SK-MEL-5 (cell line): ENCODE measurements at regions not wholly inside any gene's neighbourhood (a gene's known extent, or its start where the extent isn't known, plus 50 kb on each side); places are given as distances from the start of the nearest gene placed in this dataset.

Experiments
- DNase-seq: peaks from one replicate; pipeline ENCODE4 v3.0.0-alpha.2; 2016; ENCODE audit warnings: low read depth, low spot score
- in situ Hi-C: cut with HindIII; loops from 2 replicates; pipeline ENCODE4 v1.10.0; 2016; ENCODE audit warnings: low sequenced_read_pairs, high pct_unique_total_duplicates, low pct_unique_long_range_greater_than_20kb

DNA sequence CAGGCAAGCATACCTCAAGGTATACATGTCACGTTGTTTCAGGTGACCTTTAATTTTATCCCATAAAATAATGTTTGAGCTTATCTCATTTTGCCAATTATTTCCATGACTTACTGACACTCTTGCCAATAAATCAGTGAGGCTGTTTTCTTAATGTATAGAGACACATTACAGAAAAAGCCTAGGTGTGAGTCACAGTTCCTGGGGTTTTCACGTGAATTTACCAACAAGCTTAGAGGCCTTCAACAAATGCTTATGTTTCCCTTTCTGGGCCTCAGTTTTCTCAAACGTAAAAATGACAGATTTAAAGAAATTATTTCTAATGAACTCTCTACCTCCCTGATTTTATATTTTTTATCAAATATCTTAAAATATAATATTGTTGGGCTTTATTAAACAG, 517.5 kb upstream of the SPHKAP start:
- no peak for DNase-seq
- in situ Hi-C loops, result no loop called here

DNA sequence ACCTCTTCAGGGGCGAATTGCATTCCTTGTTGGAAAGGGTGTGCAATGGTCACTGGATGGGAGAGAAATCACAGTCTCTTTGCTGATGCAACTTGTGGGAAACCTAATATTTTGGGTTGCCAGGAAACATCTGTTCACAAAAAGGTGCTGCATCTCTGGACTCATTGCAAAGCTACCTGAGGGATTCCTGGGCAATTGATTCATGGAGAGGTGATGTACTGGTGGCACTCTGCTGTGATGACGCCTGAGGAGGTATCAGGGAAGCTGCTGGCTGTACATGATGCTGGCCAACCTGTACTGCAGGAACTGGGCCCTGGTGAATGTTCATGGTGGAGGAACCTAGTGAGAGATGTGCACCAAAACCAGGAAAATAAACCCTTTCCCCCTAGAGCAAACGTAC, 516.0 kb upstream of the SPHKAP start:
- DNase-seq, result no peak
- in situ Hi-C loops, result no loop called here

DNA sequence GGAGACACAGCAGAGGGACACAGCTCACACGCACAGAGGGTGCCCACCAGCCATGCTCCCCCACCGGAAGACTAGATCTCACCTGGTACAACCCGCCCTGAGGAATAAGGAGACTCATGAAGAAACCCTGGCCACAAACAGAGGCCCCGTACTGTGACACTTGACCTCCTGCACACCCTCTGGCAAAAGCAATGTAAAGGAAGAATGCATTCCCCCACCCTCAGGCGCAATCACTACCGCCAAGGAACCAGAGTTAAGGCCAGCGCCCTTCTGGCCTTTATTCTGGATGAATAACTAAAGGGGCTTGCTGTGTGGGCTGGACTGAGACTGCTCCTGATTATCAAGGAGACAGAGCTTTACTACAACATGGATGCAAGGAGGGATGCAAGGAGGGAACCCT, 509.2 kb upstream of the SPHKAP start:
- DNase-seq, result no peak
- in situ Hi-C loops, result no loop called here

DNA sequence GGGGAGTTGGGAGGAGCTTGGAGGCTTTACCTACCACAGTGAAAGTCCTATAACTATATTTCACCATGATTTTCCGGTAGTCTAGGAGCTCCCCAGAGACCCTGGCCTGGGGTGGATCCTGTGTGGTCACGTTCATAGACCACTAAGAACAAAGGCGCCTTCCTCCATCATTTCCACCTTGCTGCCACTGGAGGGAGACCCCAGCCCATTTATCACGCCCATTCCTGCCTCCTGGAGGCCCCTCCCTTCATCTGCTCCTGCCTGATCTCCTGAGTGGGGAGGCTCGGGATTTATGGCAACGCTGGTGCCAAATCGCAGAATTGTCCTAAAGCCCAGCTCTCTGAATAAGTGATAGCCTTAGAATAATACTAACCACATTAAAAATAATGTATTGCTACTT, 507.6 kb upstream of the SPHKAP start:
- DNase-seq, result peak; percentile 19
- in situ Hi-C loops, result no loop called here

DNA sequence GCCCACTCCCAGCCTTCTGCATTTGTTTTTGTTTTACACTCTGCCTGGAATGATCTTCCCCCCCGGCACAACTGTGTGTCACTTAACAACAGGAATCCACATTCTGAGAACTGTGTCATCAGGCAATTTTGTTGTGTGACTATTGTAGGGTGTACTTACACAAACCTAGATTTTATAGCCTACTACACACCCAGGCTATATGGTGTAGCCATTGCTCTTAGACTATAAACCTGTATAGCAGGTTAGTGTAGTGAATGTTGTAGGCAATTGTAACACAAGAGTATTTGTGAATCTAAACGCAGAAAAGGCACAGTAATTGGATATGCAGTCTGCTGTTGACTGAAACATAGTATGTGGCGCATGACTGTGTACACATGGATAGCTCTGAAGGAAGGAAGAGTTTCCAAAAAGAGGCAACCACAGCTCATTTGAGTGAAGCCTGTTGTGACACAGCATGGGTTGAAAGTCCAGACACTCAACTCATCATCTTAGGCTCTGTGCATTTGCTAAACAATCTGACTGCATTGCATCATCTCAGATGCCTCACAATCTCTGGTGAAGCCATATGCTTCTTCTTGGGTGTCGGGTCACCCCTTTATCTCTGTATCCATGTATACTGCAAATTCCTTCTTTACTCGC, 506.6 kb upstream of the SPHKAP start:
- no peak for DNase-seq
- in situ Hi-C loops, result no loop called here

DNA sequence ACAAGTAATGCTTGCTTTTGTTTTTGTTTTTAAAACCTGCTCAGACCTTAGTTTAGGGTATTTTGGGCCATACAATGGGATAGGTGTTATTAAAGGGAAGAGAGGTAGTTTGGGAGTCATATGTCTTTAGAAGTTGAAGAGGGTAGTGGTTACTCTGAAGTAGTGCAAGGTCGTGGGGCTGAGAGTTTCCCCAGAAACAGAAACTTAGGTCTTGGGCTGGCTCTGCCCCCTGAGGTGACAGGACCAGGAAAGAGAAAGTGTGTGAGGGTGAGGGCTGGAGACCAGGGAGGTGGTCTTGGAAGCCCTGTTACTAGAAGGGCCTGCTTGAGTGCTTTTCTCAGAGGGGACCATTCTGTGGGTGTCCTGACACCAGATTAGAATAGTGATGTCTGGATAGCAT, 500.5 kb upstream of the SPHKAP start:
- in situ Hi-C loops, result no loop called here
- DNase-seq, result no peak

DNA sequence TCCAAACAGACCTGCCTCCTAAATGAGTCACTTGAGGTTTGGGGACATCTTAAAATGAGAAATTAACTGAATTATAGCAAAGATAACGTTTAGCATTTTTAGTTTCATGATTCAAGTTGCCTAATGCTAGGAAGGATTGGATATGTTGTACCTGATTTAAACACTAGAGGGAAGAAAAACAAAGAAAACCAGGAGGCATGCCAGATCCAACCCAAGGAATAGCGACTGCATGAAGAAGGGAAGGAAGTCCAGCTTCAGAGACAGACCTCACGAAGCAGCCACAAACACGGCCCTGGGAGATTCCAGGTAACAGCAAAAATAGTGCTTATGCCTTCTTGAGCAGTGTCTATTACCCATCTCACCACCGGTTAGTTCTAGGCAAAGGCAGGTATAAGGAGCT, 499.9 kb upstream of the SPHKAP start:
- DNase-seq, result peak; percentile 65
- in situ Hi-C loops, result no loop called here

DNA sequence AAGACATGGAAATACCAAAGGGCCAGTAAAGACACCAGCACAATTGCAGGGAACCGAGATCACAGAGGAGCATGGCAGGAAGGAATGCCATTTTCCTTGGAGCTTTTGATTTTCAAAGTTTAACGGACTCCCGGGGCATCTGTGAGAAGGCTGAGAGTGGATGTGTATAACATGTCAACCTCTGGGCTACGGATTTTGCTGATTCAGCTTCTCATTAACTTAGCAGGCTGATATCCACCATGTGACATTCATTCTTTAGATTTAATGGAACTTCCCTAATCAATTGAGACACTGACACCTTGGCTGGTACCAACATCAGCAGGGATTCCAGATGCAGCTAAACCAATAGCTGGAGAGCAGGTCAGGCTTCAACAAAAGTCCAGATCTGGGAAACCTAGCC, 496.6 kb upstream of the SPHKAP start:
- no peak for DNase-seq
- in situ Hi-C loops, result no loop called here

DNA sequence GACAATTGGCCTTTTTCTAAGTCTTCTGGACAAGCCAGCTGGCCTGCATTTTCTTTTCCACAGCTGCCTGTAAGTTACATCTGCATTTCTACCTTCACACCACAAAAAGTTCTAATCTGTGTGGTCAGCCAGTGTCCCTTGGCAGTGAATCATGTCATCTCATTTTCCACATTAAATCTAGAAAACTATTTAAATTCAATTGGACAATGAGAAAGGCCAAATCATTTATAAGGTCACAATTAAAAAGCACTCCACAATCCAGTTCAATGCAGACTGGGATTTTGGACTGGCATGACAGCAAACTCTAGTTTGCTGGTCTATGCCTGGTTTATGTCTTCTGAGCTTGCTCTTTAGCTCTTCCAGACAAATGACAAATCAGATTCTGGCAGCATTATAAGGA, 494.2 kb upstream of the SPHKAP start:
- no peak for DNase-seq
- in situ Hi-C loops, result no loop called here

DNA sequence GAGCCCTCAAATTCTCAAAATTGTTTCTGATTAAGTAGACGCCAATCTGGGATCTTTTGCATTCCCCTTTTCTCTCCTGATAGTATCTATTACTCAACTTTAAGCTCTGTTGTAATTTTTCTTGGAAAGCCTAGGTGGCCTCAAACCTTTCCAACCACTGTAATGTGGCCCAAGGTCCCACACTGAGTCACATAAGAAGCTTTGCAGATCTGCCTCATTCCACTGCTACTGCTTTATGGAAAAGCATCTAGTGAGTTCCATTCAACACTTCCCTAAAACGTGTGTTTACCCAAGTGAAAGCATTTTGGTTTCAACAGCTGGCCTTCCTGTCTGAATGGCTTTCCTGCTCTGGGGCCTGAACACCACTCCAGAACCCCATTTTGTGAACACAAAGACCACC, 493.6 kb upstream of the SPHKAP start:
- in situ Hi-C loops, result no loop called here
- no peak for DNase-seq

DNA sequence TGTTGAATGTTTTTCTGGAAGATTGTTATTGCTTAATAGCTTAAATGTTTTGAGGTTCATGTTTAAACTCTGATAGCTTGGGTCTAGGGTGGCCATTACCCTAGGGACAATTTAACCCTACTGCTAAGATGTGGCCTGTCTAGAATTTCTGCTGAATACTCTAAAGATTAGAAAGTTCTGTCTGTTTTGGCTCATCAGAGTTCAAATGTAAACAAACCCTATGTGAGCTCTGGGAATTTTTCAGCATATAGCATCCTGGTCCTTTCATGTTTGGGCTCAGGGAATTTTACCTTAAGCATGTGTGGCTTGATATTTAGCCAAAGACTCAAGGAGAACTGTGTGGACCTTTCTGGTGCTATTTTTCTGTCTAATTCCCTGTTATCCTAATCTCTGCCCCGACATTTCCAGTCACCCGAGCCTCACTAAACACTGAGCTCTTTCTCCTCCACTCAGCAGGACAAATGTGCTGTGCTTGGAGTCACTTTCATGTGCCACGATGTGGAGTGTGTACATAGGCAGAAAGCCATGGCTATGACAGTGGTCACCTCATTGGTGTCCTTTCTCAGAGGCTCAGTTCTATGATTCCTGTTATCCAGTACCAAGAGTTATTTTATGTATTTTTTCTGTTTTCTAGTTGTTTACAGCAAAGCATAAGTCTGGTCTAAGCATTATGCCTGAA, 492.5 kb upstream of the SPHKAP start:
- in situ Hi-C loops, result no loop called here
- DNase-seq, result no peak

DNA sequence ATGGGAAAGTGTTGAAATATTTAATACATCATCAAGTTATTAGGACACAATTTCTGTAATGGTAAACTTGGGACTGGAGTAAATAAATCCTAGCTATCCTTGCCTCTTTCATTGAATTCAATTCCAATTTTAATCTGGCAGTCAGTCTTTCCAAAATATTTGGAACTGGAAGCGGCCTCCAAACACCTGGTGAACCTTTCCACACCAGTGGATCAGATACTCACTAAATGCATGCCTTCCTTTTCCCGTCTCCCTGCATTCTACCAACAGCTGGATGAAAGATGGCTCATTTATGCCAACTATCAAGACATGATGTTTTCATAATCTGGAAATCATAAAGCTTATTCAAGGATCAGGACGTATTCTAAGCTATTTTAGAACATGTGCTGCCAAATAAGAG, 488.2 kb upstream of the SPHKAP start:
- no peak for DNase-seq
- in situ Hi-C loops, result no loop called here

DNA sequence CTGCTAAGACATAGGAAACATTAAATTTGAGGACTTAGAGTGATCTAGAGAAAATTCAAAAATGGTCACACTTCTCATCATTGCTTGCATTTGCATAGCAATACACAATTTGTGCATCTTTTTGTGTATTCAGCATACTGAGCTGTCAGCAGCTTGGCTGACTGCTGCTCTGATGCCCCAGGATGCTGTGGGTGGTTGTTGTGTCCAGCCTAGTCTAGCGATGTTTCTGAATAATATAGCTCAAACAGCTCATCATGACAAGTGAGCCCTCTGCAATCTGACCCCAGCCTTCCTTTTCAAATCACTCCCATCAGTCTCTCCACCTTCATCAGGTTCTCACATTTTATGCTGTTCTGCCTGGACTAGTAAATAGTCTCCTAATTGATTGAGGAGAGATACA, 483.7 kb upstream of the SPHKAP start:
- DNase-seq, result no peak
- in situ Hi-C loops, result no loop called here

DNA sequence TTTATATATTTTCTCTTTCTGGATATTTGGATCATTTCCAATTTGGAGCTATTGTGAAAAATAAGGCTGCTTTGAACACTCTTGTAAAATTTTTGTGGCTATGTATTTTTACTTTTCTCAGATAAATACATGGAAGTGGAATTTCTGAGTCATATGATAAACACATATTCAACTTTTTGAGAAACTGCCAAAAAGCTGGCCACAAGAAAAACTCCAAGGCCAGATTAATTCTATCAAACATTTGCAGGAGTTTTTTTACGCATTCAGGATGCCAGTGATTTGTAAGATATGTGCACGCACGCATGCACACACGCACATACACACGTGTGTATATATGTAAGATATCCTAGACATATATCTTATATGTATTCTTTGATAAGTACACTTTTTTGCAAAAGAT, 477.5 kb upstream of the SPHKAP start:
- no peak for DNase-seq
- in situ Hi-C loops, result no loop called here

DNA sequence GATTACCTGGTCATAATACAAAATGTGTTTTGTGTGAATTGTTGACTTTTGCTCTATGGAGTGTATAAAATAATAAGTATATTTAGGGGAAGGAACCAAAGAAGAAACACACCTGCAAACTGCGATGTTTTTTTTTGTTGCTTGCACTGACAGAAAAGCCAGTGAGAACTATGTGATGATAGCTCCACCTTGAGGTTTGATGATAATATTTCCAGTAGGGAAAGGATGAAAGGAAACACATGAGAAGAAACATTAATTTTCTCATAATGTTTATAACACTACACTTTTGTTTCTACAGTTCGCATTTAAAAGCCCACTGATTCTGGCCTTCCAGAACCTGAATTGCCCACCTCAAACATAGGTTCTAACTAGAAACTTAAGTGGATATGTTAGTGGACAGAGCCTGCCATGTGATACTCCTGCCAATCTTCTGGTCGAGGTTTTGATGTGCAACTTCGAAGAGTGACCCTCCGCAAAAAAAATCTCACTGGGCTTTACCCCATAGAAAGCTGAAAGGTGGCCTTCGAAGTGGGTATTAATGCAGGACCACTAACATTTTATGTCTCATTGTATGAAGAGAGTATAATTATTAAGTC, 476.4 kb upstream of the SPHKAP start:
- in situ Hi-C loops, result no loop called here
- DNase-seq, result peak; percentile 57

DNA sequence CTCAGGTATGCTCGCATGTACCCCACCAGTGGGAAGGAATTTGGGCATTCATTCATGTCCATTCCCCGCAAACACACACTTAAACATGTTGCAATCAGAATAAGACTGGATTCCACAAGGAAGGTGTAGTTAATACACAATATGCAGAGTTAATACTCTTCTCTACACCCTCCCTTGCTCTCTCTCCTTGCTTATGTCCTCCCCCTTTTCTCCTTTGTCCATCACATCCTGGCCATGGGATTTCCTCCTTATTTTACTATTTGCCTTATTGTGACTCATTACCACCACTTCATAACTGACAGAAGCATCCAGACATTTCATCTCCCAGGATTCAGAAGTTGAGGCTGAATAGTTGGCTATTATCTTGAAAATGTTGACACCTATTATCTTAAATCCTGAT, 473.8 kb upstream of the SPHKAP start:
- DNase-seq, result no peak
- in situ Hi-C loops, result no loop called here

DNA sequence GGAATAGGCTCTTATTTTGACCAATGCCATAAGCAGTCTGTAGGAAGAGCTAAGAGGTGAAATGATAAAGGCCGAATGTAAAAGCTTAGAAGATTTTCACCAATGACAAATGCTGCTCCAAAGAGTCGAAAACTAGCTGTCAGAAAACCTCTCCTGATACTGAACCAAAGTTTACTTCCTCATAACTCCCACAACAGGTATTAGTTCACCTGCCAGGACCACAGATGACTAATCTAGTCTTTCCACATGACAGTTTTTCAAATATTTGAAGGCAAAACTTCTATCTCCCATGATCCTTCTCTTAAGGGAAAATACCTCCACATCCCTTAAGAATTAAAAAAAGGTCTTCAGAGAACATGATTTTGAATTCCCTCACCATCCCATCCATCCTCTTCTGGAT, 473.2 kb upstream of the SPHKAP start:
- in situ Hi-C loops, result no loop called here
- no peak for DNase-seq

DNA sequence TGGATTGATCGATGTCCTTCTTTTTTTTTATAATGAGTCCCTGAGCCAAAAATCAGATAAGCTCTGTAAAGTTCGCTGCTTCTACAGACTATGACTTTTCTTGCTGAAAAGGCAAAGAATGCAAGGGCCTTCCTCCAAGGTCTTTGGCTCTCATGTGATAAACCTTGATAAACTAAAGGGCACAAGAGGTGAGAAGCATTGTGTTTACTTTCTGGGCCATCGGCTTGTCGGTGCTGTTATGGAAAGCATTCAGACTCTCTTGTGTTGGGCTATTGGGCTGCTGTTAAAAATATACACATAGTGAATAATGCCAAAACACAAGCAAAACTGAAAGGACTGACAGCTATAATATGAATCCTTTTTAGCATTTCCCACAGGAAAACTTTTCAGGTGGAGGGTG, 472.4 kb upstream of the SPHKAP start:
- no peak for DNase-seq
- in situ Hi-C loops, result no loop called here

DNA sequence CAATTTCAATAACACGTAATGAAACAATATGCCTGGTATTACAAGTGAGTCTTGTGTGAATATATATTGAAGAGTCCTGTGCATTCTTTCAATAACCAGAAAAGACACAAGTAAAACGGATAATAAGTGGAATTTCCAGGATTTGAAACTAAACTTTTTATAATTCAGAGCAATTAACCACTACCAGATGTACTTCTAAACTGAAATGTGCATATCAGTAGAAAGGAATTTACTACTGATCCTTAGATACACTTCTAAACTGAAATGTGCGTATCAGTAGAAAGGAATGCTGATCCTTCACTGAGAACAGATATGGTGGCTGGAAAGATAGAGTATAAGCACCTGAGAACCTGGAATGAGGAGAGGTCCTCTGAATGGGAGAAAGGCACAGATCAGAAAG, 470.9 kb upstream of the SPHKAP start:
- in situ Hi-C loops, result no loop called here
- DNase-seq, result no peak
